ENCODE measurements at regions not wholly inside any gene's neighbourhood (a gene's known extent, or its start where the extent isn't known, plus 50 kb on each side); places are given as distances from the start of the nearest gene placed in this dataset.

DNA sequence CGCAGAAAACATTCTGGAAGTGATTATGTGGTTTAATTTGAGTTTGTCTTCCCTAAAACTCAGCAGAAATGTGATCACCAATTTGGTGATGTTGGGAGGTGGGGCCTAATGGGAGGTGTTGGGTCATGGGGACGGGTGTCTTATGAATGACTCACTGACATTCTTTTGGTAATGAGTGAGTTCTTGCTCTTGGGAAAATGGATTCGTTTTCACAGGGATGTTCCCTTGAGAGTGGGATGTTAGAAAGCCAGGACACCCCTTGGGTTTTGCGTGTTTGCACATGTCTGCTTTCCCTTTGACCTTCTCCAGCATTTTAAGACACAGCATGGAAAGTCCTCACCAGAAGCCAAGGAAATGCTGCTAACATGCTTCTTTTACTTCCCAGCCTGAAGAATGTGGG lies 321.5 kb upstream of the NT5C1B start:
- TF ChIP-seq CTCF (tag by site-specific recombination; IDR thresholded peaks at IDR 0.05) (no peak), ZNF248 (tag by site-specific recombination; IDR thresholded peaks at IDR 0.05) (no peak), REST (tag by site-specific recombination; IDR thresholded peaks at IDR 0.05) (no peak), ZNF623 (tag by site-specific recombination; IDR thresholded peaks at IDR 0.05) (no peak)
- TF ChIP-seq, protein P1, sequence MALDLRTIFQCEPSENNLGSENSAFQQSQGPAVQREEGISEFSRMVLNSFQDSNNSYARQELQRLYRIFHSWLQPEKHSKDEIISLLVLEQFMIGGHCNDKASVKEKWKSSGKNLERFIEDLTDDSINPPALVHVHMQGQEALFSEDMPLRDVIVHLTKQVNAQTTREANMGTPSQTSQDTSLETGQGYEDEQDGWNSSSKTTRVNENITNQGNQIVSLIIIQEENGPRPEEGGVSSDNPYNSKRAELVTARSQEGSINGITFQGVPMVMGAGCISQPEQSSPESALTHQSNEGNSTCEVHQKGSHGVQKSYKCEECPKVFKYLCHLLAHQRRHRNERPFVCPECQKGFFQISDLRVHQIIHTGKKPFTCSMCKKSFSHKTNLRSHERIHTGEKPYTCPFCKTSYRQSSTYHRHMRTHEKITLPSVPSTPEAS (tag by site-specific recombination; IDR thresholded peaks at IDR 0.05), result no peak

Data from HEK293 (cell line).